Activated naive CD4-positive, alpha-beta T cell treated with anti-CD3 and anti-CD28 coated beads, Interleukin-2, amount 50 U/mL, for 24 hours (primary cell): ENCODE measurements at regions not wholly inside any gene's neighbourhood (a gene's known extent, or its start where the extent isn't known, plus 50 kb on each side); places are given as distances from the start of the nearest gene placed in this dataset.

Experiments used
- H3K27ac Mint-ChIP-seq: one replicate; pipeline ENCODE4 v1.8.0; 2021; ENCODE audit warnings: mild to moderate bottlenecking, mixed read lengths
- H3K27me3 Mint-ChIP-seq: one replicate; pipeline ENCODE4 v1.8.0; 2021; ENCODE audit warnings: mixed read lengths
- H3K36me3 Mint-ChIP-seq: one replicate; pipeline ENCODE4 v1.8.0; 2021; ENCODE audit warnings: mixed read lengths
- H3K4me1 Mint-ChIP-seq: one replicate; pipeline ENCODE4 v1.8.0; 2021; ENCODE audit warnings: mixed read lengths
- H3K4me3 Mint-ChIP-seq: one replicate; pipeline ENCODE4 v1.8.0; 2021; ENCODE audit warnings: mild to moderate bottlenecking, mixed read lengths
- H3K9me3 Mint-ChIP-seq: one replicate; pipeline ENCODE4 v1.8.0; 2021; ENCODE audit warnings: mixed read lengths

DNA sequence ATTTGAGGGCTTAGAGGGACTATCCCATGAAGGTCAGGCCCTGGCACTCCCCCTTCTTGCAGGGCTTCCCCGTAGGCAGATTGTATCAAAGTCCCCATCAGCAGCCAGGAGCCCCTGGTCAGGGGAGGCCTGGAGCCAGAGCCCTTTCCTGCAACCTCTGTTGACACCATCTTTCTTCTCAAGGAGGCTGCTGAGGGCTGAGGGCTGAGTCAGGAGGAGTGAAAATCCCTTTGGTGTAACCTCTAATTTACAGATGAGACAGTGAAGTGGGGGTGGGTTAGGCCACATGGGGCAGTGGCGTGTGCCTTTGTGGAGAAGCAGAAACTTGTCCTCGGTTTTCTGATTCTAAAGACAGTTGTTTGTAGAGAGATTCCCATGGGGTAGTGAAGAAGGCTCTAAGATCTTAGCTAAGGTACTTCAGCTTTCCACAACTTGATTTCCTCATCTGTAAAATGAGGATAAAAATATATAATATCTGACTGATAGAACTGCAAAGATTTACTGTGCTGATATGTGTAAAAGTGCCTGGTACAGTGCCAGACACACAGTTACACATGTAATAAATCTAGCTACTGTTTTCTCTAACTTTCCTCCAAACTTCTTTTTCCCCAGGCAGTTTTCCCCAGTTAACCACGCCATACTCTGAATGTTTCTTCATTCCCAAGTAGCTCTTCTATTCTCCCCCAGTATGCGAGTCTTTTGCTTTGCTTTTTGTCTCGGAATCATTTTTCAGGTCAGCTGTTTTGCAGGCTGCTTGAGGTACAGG is 249.4 kb upstream of the TPM1 start:
- Mint-ChIP-seq H3K9me3 (no peaks in the 10 kb centered on the region), H3K27ac (no peak overlapping the region), H3K36me3 (no peaks in the 10 kb centered on the region), H3K4me1 (no peaks in the 10 kb centered on the region), H3K4me3 (no peak overlapping the region), H3K27me3 (no peaks in the 10 kb centered on the region)

DNA sequence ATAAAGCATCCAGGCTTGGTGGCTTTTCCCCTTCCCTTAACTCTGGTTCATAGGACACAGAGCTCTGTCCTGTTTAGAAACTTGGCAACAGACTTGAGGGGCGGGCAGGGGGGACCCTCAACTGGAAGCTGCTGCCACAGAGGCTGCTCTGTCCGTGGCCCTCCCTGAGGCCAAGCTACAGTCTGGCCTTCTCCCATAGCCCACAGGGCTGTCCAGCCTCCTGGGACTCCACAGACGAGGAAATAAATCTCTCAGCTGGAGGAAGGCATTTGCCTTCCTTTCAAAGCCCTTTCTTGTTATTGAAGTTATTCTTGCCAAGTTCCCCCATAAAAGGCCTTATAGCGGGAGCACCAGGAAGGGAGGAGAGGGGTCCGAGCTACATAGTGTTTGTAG is 248.8 kb upstream of the TPM1 start:
- Mint-ChIP-seq H3K36me3 (no peaks in the 10 kb centered on the region), H3K4me1 (no peaks in the 10 kb centered on the region), H3K9me3 (no peaks in the 10 kb centered on the region), H3K27me3 (no peaks in the 10 kb centered on the region), H3K4me3 (no peak overlapping the region), H3K27ac (no peak overlapping the region)

DNA sequence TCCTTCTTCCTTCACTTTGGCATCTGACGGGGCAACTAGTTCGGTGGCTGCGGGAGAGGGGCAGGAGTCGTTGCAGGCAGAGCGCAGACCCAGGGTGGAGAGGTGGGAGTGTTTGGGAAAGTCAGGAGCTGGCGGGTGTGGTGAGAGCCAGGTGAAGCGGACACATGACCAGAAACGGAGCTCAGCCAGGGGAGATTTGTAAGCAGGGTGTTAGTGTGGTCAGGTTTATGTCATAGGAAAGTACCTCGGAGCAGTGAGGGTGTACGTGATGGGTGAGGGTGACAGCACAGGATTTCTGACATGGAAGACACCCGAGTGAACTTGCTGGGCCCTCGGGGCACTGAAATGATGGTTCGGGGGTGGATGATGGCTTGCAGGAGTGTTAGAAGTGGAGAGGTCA is 247.4 kb upstream of the TPM1 start:
- H3K27me3 Mint-ChIP-seq = no peaks in the 10 kb centered on the region
- H3K4me1 Mint-ChIP-seq = no peaks in the 10 kb centered on the region
- H3K9me3 Mint-ChIP-seq = no peaks in the 10 kb centered on the region
- H3K36me3 Mint-ChIP-seq = no peaks in the 10 kb centered on the region
- H3K27ac Mint-ChIP-seq = no peak overlapping the region
- H3K4me3 Mint-ChIP-seq = no peak overlapping the region

- no peaks in the 10 kb centered on the region for H3K4me1 Mint-ChIP-seq
- H3K36me3 Mint-ChIP-seq = no peaks in the 10 kb centered on the region
- no peaks in the 10 kb centered on the region for H3K9me3 Mint-ChIP-seq
- H3K4me3 Mint-ChIP-seq = no peak overlapping the region
- H3K27me3 Mint-ChIP-seq = no peaks in the 10 kb centered on the region
- H3K27ac Mint-ChIP-seq = no peak overlapping the region
Observed at GRCh38 chr15:62795700-62796695, 246.5 kb upstream of the TPM1 start.

DNA sequence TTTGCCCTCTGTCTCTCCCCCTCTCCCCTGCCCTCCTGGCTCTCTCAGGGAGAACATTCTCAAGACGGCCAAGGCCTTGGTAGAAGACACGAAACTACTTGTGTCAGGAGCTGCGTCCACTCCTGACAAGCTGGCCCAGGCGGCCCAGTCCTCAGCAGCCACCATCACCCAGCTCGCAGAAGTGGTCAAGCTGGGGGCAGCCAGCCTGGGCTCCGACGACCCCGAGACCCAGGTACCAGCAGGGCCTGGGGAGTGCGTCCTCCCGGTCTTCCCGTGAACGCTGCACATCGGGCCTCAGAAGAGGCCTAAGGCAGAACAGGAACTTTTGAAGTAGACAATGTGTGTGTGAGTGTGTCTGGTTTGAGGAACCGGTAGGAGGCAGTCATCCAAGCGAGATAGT is 245.4 kb upstream of the TPM1 start:
- Mint-ChIP-seq H3K27me3 (no peaks in the 10 kb centered on the region), H3K9me3 (no peaks in the 10 kb centered on the region), H3K4me1 (no peaks in the 10 kb centered on the region), H3K27ac (peak overlapping the region; percentile 6), H3K36me3 (no peaks in the 10 kb centered on the region), H3K4me3 (no peak overlapping the region)

- Mint-ChIP-seq H3K27ac (no peak overlapping the region), H3K36me3 (no peaks in the 10 kb centered on the region), H3K4me1 (no peaks in the 10 kb centered on the region), H3K27me3 (peaks cover 2% of the 10 kb centered on the region), H3K4me3 (no peak overlapping the region), H3K9me3 (no peaks in the 10 kb centered on the region)
Observed at GRCh38 chr15:62798536-62798935, 244.0 kb upstream of the TPM1 start.

DNA sequence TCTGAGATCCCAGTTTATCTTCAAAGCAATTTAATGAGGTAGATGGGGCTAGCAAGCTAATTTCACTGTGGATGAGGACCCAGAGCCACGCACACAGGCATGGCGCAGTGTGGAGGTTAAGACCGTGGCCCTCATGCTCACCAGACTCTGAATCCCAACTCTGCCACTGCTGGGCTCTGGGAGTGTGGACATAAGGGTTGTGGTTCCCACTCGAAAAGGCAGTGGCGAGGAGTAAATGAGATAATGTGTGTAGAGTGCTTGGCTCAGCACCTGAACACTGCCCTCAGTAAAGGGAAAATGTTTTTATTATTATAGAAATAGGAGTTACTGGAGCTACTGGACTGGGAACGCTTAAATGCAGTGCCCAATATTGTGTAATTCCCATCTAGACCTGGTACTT is 243.5 kb upstream of the TPM1 start:
- no peaks in the 10 kb centered on the region for H3K9me3 Mint-ChIP-seq

GRCh38 chr15:62799919-62800318 is 242.6 kb upstream of the TPM1 start:
- Mint-ChIP-seq H3K4me1 (no peaks in the 10 kb centered on the region), H3K9me3 (no peaks in the 10 kb centered on the region), H3K4me3 (no peak overlapping the region), H3K27me3 (peaks cover 2% of the 10 kb centered on the region), H3K36me3 (no peaks in the 10 kb centered on the region), H3K27ac (no peak overlapping the region)

More for the DNA sequence above, 243.5 kb upstream of the TPM1 start:
- H3K36me3 Mint-ChIP-seq = no peaks in the 10 kb centered on the region
- no peak overlapping the region for H3K27ac Mint-ChIP-seq
- H3K4me1 Mint-ChIP-seq = no peaks in the 10 kb centered on the region
- no peak overlapping the region for H3K4me3 Mint-ChIP-seq
- peaks cover 2% of the 10 kb centered on the region for H3K27me3 Mint-ChIP-seq

DNA sequence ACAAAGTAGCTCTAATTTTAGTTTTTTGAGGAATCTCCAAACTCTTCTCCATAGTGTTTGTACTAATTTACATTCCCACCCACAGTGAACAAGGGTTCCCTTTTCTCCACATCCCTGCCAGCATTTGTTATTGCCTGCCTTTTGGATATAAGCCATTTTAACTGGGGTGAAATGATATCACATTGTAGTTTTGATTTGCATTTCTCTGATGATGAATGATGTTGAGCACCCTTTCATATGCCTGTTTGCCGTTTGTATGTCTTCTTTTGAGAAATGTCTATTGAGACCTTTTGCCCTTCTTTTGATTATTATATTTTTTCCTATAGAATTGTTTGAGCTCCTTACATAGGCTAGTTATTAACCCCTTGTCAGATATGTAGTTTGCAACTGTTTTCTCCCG is 239.9 kb upstream of the TPM1 start:
- Mint-ChIP-seq H3K4me1 (no peaks in the 10 kb centered on the region), H3K27ac (no peak overlapping the region), H3K4me3 (no peak overlapping the region), H3K27me3 (peaks cover 2% of the 10 kb centered on the region), H3K9me3 (no peaks in the 10 kb centered on the region), H3K36me3 (no peaks in the 10 kb centered on the region)

GRCh38 chr15:62803856-62804400 is 238.6 kb upstream of the TPM1 start:
- Mint-ChIP-seq H3K27me3 (peaks cover 2% of the 10 kb centered on the region), H3K4me3 (no peak overlapping the region), H3K9me3 (no peaks in the 10 kb centered on the region), H3K4me1 (no peaks in the 10 kb centered on the region), H3K36me3 (no peaks in the 10 kb centered on the region), H3K27ac (no peak overlapping the region)

DNA sequence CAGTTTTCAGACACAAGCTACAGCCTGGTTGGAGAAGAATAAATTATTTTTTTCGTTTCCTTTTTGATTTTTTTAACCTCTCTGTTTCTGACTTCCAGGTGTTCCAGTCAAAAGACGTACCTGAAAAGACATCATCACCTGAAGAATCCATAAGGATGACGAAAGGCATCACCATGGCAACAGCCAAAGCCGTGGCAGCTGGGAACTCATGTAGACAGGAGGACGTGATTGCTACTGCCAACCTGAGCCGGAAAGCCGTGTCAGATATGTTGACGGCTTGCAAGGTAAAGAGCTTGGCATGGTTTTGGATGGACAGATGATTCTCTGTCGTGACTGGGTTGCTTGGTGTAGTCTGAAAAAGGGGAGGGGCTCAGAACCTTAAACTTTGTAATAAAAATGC is 237.0 kb upstream of the TPM1 start:
- Mint-ChIP-seq H3K27me3 (peaks cover 2% of the 10 kb centered on the region), H3K4me1 (no peaks in the 10 kb centered on the region), H3K27ac (no peak overlapping the region), H3K9me3 (no peaks in the 10 kb centered on the region), H3K4me3 (no peak overlapping the region), H3K36me3 (no peaks in the 10 kb centered on the region)

DNA sequence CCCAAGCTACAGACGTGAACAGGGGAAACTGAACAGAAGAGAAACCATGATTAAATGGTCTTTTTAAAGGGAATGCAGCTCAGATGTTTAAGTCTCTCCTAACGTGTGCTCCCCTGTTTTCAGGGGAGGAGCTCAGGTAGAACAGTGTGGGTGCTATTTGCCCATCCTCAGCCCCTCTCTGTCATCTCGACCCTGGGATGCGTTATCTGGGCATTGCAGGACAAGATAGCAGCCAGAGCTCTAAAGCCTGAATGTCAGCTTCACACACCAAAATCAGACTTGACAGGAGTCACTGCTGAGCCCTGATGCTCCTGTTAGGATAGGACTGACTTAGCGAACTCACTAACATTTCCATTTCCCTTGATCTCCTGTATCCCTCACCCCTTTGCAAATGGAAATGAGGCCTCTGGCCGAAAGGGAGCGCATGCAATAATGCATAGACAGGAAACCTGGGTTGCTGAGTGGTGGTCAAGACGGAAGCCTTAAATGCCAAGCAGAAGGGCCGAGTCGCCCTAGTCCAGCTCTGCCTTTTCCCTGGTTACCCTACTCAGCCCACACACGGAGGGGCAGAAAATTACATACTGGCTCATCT is 234.9 kb upstream of the TPM1 start:
- H3K36me3 Mint-ChIP-seq = no peaks in the 10 kb centered on the region
- peaks cover 2% of the 10 kb centered on the region for H3K27me3 Mint-ChIP-seq
- H3K27ac Mint-ChIP-seq = no peak overlapping the region
- H3K9me3 Mint-ChIP-seq = no peaks in the 10 kb centered on the region
- H3K4me3 Mint-ChIP-seq = no peak overlapping the region
- H3K4me1 Mint-ChIP-seq = no peaks in the 10 kb centered on the region

DNA sequence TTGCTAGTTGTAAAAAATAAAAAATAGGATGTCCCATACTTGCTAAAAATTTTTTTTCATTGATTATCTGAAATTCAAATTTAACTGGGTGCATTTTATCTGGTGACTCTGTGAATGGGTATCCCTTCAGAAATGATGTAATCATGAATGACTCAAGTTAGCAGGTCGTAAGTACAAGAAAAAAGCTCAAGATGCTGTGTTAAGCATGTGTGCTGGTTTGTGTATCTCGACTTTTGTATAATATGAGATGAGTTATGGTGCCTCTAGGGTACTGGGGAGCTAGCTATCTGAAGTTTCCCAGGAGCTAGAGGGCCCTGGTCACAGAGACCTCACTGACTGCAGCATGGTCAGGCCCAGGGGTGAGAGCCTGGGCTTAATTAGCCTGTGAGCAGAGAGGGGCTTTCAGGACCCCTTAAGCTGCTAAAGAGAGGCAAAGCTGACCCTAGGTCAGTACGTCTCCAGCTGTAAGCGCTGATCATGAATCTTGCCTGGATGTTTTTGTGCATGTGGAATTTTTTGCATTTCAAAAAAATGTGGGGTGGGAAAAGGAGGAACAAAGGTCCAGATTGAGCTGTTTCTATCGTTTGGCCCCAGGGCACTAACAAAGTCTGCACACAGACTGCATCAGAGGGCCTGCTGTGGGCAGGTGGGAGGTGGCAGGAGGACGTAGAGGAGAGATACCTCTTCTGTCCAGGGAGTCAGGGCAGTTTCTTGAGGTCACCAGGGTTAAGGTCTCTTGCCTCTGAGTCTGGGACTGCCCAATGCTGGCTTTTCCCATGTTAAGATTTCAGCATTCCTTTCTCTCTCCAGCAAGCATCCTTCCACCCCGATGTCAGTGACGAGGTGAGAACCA is 233.2 kb upstream of the TPM1 start:
- Mint-ChIP-seq H3K4me3 (no peak overlapping the region), H3K9me3 (no peaks in the 10 kb centered on the region), H3K36me3 (no peaks in the 10 kb centered on the region), H3K4me1 (no peaks in the 10 kb centered on the region), H3K27me3 (no peaks in the 10 kb centered on the region), H3K27ac (no peak overlapping the region)

DNA sequence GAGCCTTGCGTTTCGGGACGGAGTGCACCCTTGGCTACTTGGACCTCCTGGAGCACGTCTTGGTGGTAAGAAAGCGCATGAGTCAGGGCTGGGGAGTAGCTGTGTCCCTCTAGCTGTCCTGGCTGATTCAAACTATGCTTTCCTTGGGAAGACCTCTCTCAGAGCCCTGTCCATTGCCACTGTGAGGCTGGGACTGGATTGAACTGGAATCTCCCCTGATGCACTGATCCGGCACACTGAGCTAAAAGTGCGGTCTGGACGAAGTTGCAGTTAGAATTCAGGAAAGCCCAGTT is 232.6 kb upstream of the TPM1 start:
- no peaks in the 10 kb centered on the region for H3K36me3 Mint-ChIP-seq
- H3K4me1 Mint-ChIP-seq = no peaks in the 10 kb centered on the region
- no peaks in the 10 kb centered on the region for H3K9me3 Mint-ChIP-seq
- no peak overlapping the region for H3K4me3 Mint-ChIP-seq
- H3K27ac Mint-ChIP-seq = no peak overlapping the region
- H3K27me3 Mint-ChIP-seq = no peaks in the 10 kb centered on the region

DNA sequence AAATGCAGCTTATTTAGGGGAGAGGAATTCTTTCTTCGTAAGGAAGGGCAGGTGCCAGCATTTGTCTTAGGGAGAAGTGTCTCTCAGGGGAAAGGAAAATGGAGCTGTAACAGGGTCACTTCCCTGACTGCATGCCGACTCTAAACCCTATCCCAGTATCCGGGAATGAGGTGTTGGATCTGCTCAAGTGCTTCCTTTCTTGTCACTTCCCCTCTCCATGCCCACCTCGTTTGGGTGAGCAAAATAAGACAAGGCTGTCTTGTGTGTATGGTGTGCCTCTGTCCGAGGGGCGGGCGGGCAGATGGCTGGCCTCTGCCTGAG is 230.1 kb upstream of the TPM1 start:
- Mint-ChIP-seq H3K27ac (no peak overlapping the region), H3K27me3 (no peaks in the 10 kb centered on the region), H3K4me3 (no peak overlapping the region), H3K4me1 (no peaks in the 10 kb centered on the region), H3K36me3 (no peaks in the 10 kb centered on the region), H3K9me3 (no peaks in the 10 kb centered on the region)
